Activated CD4-positive, alpha-beta T cell treated with anti-CD3 and anti-CD28 coated beads, Interleukin-2, Interleukin-4, amounts not matched to agents 100 ng/mL and 50 ng/mL, durations not matched to agents 16 hours and 8 hours (primary cell): ENCODE measurements at regions not wholly inside any gene's neighbourhood (a gene's known extent, or its start where the extent isn't known, plus 50 kb on each side); places are given as distances from the start of the nearest gene placed in this dataset.
A peak's percentile ranks its signal among the peaks of the same experiment; 100 is the strongest.

Source experiments
- DNase-seq: peaks from one replicate; pipeline ENCODE4 v3.0.0-alpha.2; 2020; ENCODE audit warnings: low spot score

- DNase-seq: no peak
Observed at GRCh38 chr13:44096901-44097300, 217.2 kb downstream of the LACC1 start.

GRCh38 chr13:44098559-44098958 lies 218.9 kb downstream of the LACC1 start:
- DNase-seq: no peak

- DNase-seq: no peak
Observed at GRCh38 chr13:44101347-44102083, 221.8 kb downstream of the LACC1 start.

- no peak for DNase-seq
Observed at GRCh38 chr13:44103429-44104196, 223.9 kb downstream of the LACC1 start.

- DNase-seq: no peak
Observed at GRCh38 chr13:44104197-44104490, 224.4 kb downstream of the LACC1 start.

- DNase-seq: no peak
Observed at GRCh38 chr13:44104969-44105368, 225.3 kb downstream of the LACC1 start.

- no peak for DNase-seq
Observed at GRCh38 chr13:44106266-44107152, 226.8 kb downstream of the LACC1 start.

GRCh38 chr13:44107357-44108121 lies 227.8 kb downstream of the LACC1 start:
- no peak for DNase-seq

GRCh38 chr13:44108331-44108858 lies 228.7 kb downstream of the LACC1 start:
- DNase-seq: no peak

GRCh38 chr13:44110091-44110621 lies 230.5 kb downstream of the LACC1 start:
- no peak for DNase-seq

GRCh38 chr13:44111701-44112100 lies 232.0 kb downstream of the LACC1 start:
- no peak for DNase-seq

GRCh38 chr13:44112700-44113329 lies 233.1 kb downstream of the LACC1 start:
- DNase-seq: no peak

GRCh38 chr13:44116562-44117332 lies 237.0 kb downstream of the LACC1 start:
- no peak for DNase-seq

GRCh38 chr13:44117351-44117750 lies 237.6 kb downstream of the LACC1 start:
- peak; percentile 3 for DNase-seq

GRCh38 chr13:44117816-44118215 lies 238.1 kb downstream of the LACC1 start:
- no peak for DNase-seq

- DNase-seq: no peak
Observed at GRCh38 chr13:44118881-44119280, 239.2 kb downstream of the LACC1 start.

GRCh38 chr13:44120043-44120442 lies 240.3 kb downstream of the LACC1 start:
- DNase-seq: no peak

- no peak for DNase-seq
Observed at GRCh38 chr13:44120849-44121755, 241.4 kb downstream of the LACC1 start.

- no peak for DNase-seq
Observed at GRCh38 chr13:44124352-44124751, 244.6 kb downstream of the LACC1 start.
